ENCODE measurements at regions not wholly inside any gene's neighbourhood (a gene's known extent, or its start where the extent isn't known, plus 50 kb on each side); places are given as distances from the start of the nearest gene placed in this dataset.
"Not testable (repeated sequence)": the region's sequence is repeated elsewhere in the genome, so short reads cannot be mapped to it uniquely, and the experiment has no call there.

- POLR2A ChIA-PET, result no interaction called here
- H3K9me3 ChIP-seq, result no peaks in the 10 kb centered on the region
- H3K4me3 ChIP-seq, result no peak overlapping the region
- DNase-seq (ENCODE audit: low read depth in 1 of 2, low spot score in 1 of 2) (no peak), FAIRE-seq (no peak), ATAC-seq (peak; percentile 87 to 88)
- 9% methylated on average over 5 of the region's 5 CpGs for WGBS (ENCODE audit: missing lambda C conversion rate)
- H3K4me1 ChIP-seq, result peaks cover 87% of the 10 kb centered on the region
- peak overlapping the region; percentile 64 for H3K4me2 ChIP-seq
- CTCF ChIA-PET, result interaction anchor here (1.3 kb wide), 2 partner anchors 12 to 19 kb away, joined by 4 to 6 read pairs; no protein-coding TSS in a partner anchor
- peak overlapping the region; percentile 72 to 85 for H3K27ac ChIP-seq
- TF ChIP-seq JUNB (IDR thresholded peaks at IDR 0.05), result peak; percentile 49
- no peak for TF ChIP-seq ZC3H11A (IDR thresholded peaks at IDR 0.05)
Measured at GRCh38 chr6:56730663-56731529, 88.2 kb upstream of the DST start.

- Histone ChIP-seq H3K4me2 (peak overlapping the region; percentile 64), H3K27ac (peak overlapping the region; percentile 72 to 86), H3K4me3 (0 out of 3 replicates have a peak overlapping the region, but pooled peaks have one; percentile 3), H3K9me3 (no peaks in the 10 kb centered on the region), H3K4me1 (peaks cover 97% of the 10 kb centered on the region)
- 40% methylated on average over 3 of the region's 3 CpGs for WGBS (ENCODE audit: missing lambda C conversion rate)
- ChIA-PET POLR2A (no interaction called here), CTCF (interaction anchor here (1.3 to 1.7 kb wide), 5 partner anchors 11 to 21 kb away, joined by 4 to 6 read pairs (median 4); no protein-coding TSS in a partner anchor)
- TF ChIP-seq NPAS2 (CRISPR knock-in tag; IDR thresholded peaks at IDR 0.05; ENCODE audit: borderline replicate concordance) (no peak), GATA3 (IDR thresholded peaks at IDR 0.05; ENCODE audit: borderline replicate concordance) (peak; percentile 63; the same call in 1 of the 2 replicates), FOXS1 (CRISPR knock-in tag; IDR thresholded peaks at IDR 0.05) (no peak), EHF (CRISPR knock-in tag; IDR thresholded peaks at IDR 0.05) (no peak), EHMT2 (IDR thresholded peaks at IDR 0.05; ENCODE audit: low read depth) (no peak), NFE2L2 (conservative IDR thresholded peaks at IDR 0.05; ENCODE audit: low read length) (no peak), CHD4 (IDR thresholded peaks at IDR 0.05; ENCODE audit: borderline replicate concordance) (no peak)
- ATAC-seq (no peak), FAIRE-seq (no peak), DNase-seq (ENCODE audit: low read depth in 1 of 2, low spot score in 1 of 2) (no peak)
Measured at GRCh38 chr6:56729719-56730118, 87.0 kb upstream of the DST start.

GRCh38 chr6:56729166-56729565 lies 86.5 kb upstream of the DST start:
- 83% methylated on average over 10 of the region's 10 CpGs for WGBS (ENCODE audit: missing lambda C conversion rate)
- ATAC-seq; H3K4me3 ChIP-seq; POLR2A ChIA-PET; H3K9me3 ChIP-seq; DNase-seq (ENCODE audit: low read depth in 1 of 2, low spot score in 1 of 2); FAIRE-seq: not testable (repeated sequence)
- H3K4me1 ChIP-seq, result peaks cover 97% of the 10 kb centered on the region
- peak overlapping the region; percentile 64 for H3K4me2 ChIP-seq
- CTCF ChIA-PET, result interaction anchor here (0.7 to 1.7 kb wide), 5 partner anchors 12 to 80 kb away, joined by 3 to 6 read pairs (median 4); no protein-coding TSS in a partner anchor
- H3K27ac ChIP-seq, result peak overlapping the region; percentile 72 to 86

- peak overlapping the region; percentile 47 to 72; a peak in 3 of 6 replicates for H3K27ac ChIP-seq
- TF ChIP-seq HOXA7 (CRISPR knock-in tag; IDR thresholded peaks at IDR 0.05), result no peak
- ChIA-PET CTCF (interaction anchor here (1.2 to 2.3 kb wide), 2 partner anchors 28 to 124 kb away, joined by 4 to 6 read pairs; no protein-coding TSS in a partner anchor), POLR2A (interaction anchor here (0.5 kb wide), 1 partner anchor 58 kb away, joined by 3 read pairs; no protein-coding TSS in a partner anchor)
- DNase-seq (ENCODE audit: low read depth in 1 of 2, low spot score in 1 of 2) (no peak), FAIRE-seq (no peak), ATAC-seq (no peak)
- WGBS (ENCODE audit: missing lambda C conversion rate), result 65% methylated on average over 4 of the region's 4 CpGs
- H3K4me1 ChIP-seq, result peaks cover 85% of the 10 kb centered on the region
- no peaks in the 10 kb centered on the region for H3K9me3 ChIP-seq
- peak overlapping the region; percentile 64 for H3K4me2 ChIP-seq
- H3K4me3 ChIP-seq, result no peak overlapping the region
Measured at GRCh38 chr6:56727097-56727850, 84.6 kb upstream of the DST start.

GRCh38 chr6:56725254-56725653 lies 82.6 kb upstream of the DST start:
- CTCF ChIA-PET, result interaction anchor here (1.1 to 2.1 kb wide), 2 partner anchors 17 to 88 kb away, joined by 3 to 5 read pairs; no protein-coding TSS in a partner anchor
- Histone ChIP-seq H3K27ac (peak overlapping the region; percentile 22 to 46; a peak in 1 of 6 replicates), H3K9me3 (no peaks in the 10 kb centered on the region), H3K4me2 (peak overlapping the region; percentile 37; the same call in 2 of the 3 replicates), H3K4me1 (peaks cover 66% of the 10 kb centered on the region), H3K4me3 (no peak overlapping the region)
- DNase-seq (ENCODE audit: low read depth in 1 of 2, low spot score in 1 of 2), result no peak
- POLR2A ChIA-PET, result no interaction called here
- TF ChIP-seq EHMT2 (IDR thresholded peaks at IDR 0.05; ENCODE audit: low read depth) (no peak), ELK1 (IDR thresholded peaks at IDR 0.05; ENCODE audit: low read depth, low read length) (no peak), BCL3 (IDR thresholded peaks at IDR 0.05) (no peak), SMC3 (IDR thresholded peaks at IDR 0.05) (no peak)
- peak in 1 of 2 experiments; percentile 45; a peak in 3 of 6 replicates for ATAC-seq
- FAIRE-seq, result no peak
- 67% methylated on average over 2 of the region's 2 CpGs for WGBS (ENCODE audit: missing lambda C conversion rate)
